HEK293T (cell line): ENCODE measurements at regions not wholly inside any gene's neighbourhood (a gene's known extent, or its start where the extent isn't known, plus 50 kb on each side); places are given as distances from the start of the nearest gene placed in this dataset.

Experiments used
- ARNT ChIP-seq: fragments of 450-650 bp; IDR thresholded peaks from 2 replicates; pipeline ENCODE4 v1.6.1; 2017; ENCODE audit warnings: mild to moderate bottlenecking
- BHLHE40 ChIP-seq: fragments of 450-650 bp; IDR thresholded peaks from 2 replicates; pipeline ENCODE4 v1.6.1; 2016; ENCODE audit warnings: mild to moderate bottlenecking, moderate library complexity, borderline replicate concordance
- ELF4 ChIP-seq: fragments of 450-650 bp; IDR thresholded peaks from 2 replicates; pipeline ENCODE4 v1.6.1; 2017; ENCODE audit warnings: antibody characterized with exemption
- FOXK2 ChIP-seq: fragments of 450-650 bp; IDR thresholded peaks from 2 replicates; pipeline ENCODE4 v1.6.1; 2016; ENCODE audit warnings: mild to moderate bottlenecking
- NFRKB ChIP-seq: fragments of 450-650 bp; IDR thresholded peaks from 2 replicates; pipeline ENCODE4 v1.6.1; 2016; ENCODE audit warnings: mild to moderate bottlenecking, moderate library complexity
- SP1 ChIP-seq: fragments of 450-650 bp; IDR thresholded peaks from 2 replicates; pipeline ENCODE4 v1.6.1; 2017
- TARDBP ChIP-seq: fragments of 450-650 bp; IDR thresholded peaks from 2 replicates; pipeline ENCODE4 v1.6.1; 2016

GRCh38 chr13:74040200-74040599, 94.0 kb downstream of the KLF12 start:
- TF ChIP-seq ARNT (0 out of 2 replicates have a peak, but pooled peaks have one; percentile 29), ELF4 (no peak), FOXK2 (no peak), SP1 (no peak), BHLHE40 (no peak), NFRKB (no peak), TARDBP (no peak)
